B cell (primary cell): ENCODE measurements at regions not wholly inside any gene's neighbourhood (a gene's known extent, or its start where the extent isn't known, plus 50 kb on each side); places are given as distances from the start of the nearest gene placed in this dataset.

Experiments
- ATAC-seq: fragments of 200-7000 bp; cut with Tn5 transposase; one replicate; pipeline ENCODE4 v1.10.0; 2021; ENCODE audit warnings: low read depth, mild to moderate bottlenecking, moderate number of reproducible peaks, moderate library complexity
- CTCF ChIA-PET: fragments of 350-600 bp; sonication (Branson Sonifier 250); formaldehyde crosslinking; loops from one replicate; lab custom pipeline; 2021; ENCODE audit warnings: antibody characterized with exemption, inconsistent platforms; lab: Charles Lee
- POLR2A ChIA-PET: fragments of 350-600 bp; sonication (Branson Sonifier 250); formaldehyde crosslinking; loops from one replicate; lab custom pipeline; 2021; ENCODE audit warnings: antibody characterized with exemption; lab: Charles Lee
- DNase-seq: peaks from one replicate; pipeline ENCODE4 v3.0.0; 2013
- H2AFZ ChIP-seq: 2 replicates; pipeline ENCODE4 v1.6.1; 2012; ENCODE audit warnings: mild to moderate bottlenecking, low read depth, low read length; ENCODE audit not compliant: insufficient read depth, poor library complexity, severe bottlenecking
- H3K27ac ChIP-seq, 2 donors: 1 replicate in 1 of 2; 2 replicates in 1 of 2; pipeline ENCODE4 v1.5.1; 2012 to 2013; ENCODE audit warnings: low read length in 2 of 2, mild to moderate bottlenecking in 2 of 2, moderate library complexity in 1 of 2
- H3K27me3 ChIP-seq, 4 experiments: fragments of 200-600 bp in 1 of 4; sonication (generic) in 1 of 4; replicated peaks in 1 of 4; 1 replicate in 2 of 4; 2 replicates in 2 of 4; pipeline versions ENCODE4 v1.6.1 to v1.7.0; 2013 to 2016; ENCODE audit warnings: low read length in 3 of 4, mild to moderate bottlenecking in 2 of 4, mixed read lengths in 1 of 4, moderate library complexity in 1 of 4; ENCODE audit not compliant: insufficient read depth in 4 of 4, control insufficient read depth in 3 of 4; ENCODE audit errors: control extremely low read depth in 1 of 4
- H3K36me3 ChIP-seq, 2 experiments: replicated peaks in 1 of 2; 1 replicate in 1 of 2; 2 replicates in 1 of 2; pipeline versions ENCODE4 v1.6.1 to v1.7.1; 2013; ENCODE audit warnings: low read length in 1 of 2; ENCODE audit not compliant: insufficient read depth in 2 of 2, control insufficient read depth in 1 of 2; ENCODE audit errors: control extremely low read depth in 1 of 2, extremely low read depth in 1 of 2
- H3K4me1 ChIP-seq, 2 donors: fragments of 200-600 bp in 1 of 2; sonication (generic) in 1 of 2; 1 replicate in 1 of 2; 2 replicates in 1 of 2; pipeline versions ENCODE4 v1.5.1 to v1.6.1; 2013 to 2017; ENCODE audit warnings: low read length in 2 of 2; ENCODE audit not compliant: control insufficient read depth in 2 of 2, insufficient read depth in 2 of 2
- H3K4me2 ChIP-seq: replicated peaks from 2 replicates; pipeline ENCODE3; 2012; ENCODE audit warnings: mild to moderate bottlenecking, low read depth, low read length; ENCODE audit not compliant: poor library complexity, severe bottlenecking
- H3K4me3 ChIP-seq, 5 experiments: fragments of 200-600 bp in 1 of 5; sonication (generic) in 1 of 5; 1 replicate in 3 of 5; 2 replicates in 2 of 5; pipeline versions ENCODE4 v1.5.1 to v1.7.0; 2011 to 2016; ENCODE audit warnings: low read length in 4 of 5, mild to moderate bottlenecking in 4 of 5, low read depth in 2 of 5, control low read depth in 1 of 5, moderate library complexity in 1 of 5; ENCODE audit not compliant: insufficient read depth in 1 of 5; ENCODE audit errors: control extremely low read depth in 1 of 5, extremely low read depth in 1 of 5
- H3K79me2 ChIP-seq: fragments of 200-600 bp; sonication (generic); one replicate; pipeline ENCODE4 v1.6.0; 2016; ENCODE audit warnings: low read length; ENCODE audit not compliant: control insufficient read depth, insufficient read depth
- H3K9ac ChIP-seq: fragments of 200-600 bp; sonication (generic); 2 replicates; pipeline ENCODE4 v1.6.1; 2017; ENCODE audit warnings: mild to moderate bottlenecking, low read length, moderate library complexity
- H3K9me3 ChIP-seq, 3 donors: one replicate each; pipeline versions ENCODE4 v1.6.1 to v1.7.1; 2013; ENCODE audit warnings: low read length in 2 of 3; ENCODE audit not compliant: control insufficient read depth in 2 of 3, insufficient read depth in 1 of 3; ENCODE audit errors: control extremely low read depth in 1 of 3
- H4K20me1 ChIP-seq: 2 replicates; pipeline ENCODE4 v1.6.0; 2012; ENCODE audit warnings: mild to moderate bottlenecking, low read length; ENCODE audit not compliant: insufficient read depth, control insufficient read depth, poor library complexity, severe bottlenecking
- H3K27ac Mint-ChIP-seq: one replicate; pipeline ENCODE4 v1.8.0; 2021; ENCODE audit warnings: mixed read lengths
- H3K27me3 Mint-ChIP-seq: one replicate; pipeline ENCODE4 v1.8.0; 2021; ENCODE audit warnings: mixed read lengths
- H3K4me1 Mint-ChIP-seq: one replicate; pipeline ENCODE4 v1.8.0; 2021; ENCODE audit warnings: mixed read lengths
- H3K4me3 Mint-ChIP-seq: one replicate; pipeline ENCODE4 v1.8.0; 2021; ENCODE audit warnings: mixed read lengths
- H3K9me3 Mint-ChIP-seq: one replicate; pipeline ENCODE4 v1.8.0; 2022; ENCODE audit warnings: mixed read lengths; ENCODE audit not compliant: insufficient read depth
- EZH2 ChIP-seq: IDR thresholded peaks from 2 replicates; pipeline ENCODE4 v1.6.1; 2012; ENCODE audit warnings: borderline replicate concordance, low read depth, mild to moderate bottlenecking, moderate library complexity, low read length; ENCODE audit not compliant: insufficient read depth, poor library complexity, severe bottlenecking
- WGBS: methylation state at CpG from one replicate; pipeline ENCODE4 v1.1.5; 2013; ENCODE audit warnings: missing lambda C conversion rate; ENCODE audit not compliant: insufficient coverage; 5-methylcytosine and 5-hydroxymethylcytosine counted together
- intact Hi-C: fragments of 100-400 bp; cut with micrococcal nuclease; formaldehyde crosslinking; loops from one replicate; pipeline ENCODE4 v1.10.0; 2022
- TF ChIP-seq, protein P1 (sequence below): fragments of 200-600 bp; IDR thresholded peaks from one replicate; pipeline ENCODE4 v1.8.0; 2022; ENCODE audit warnings: antibody characterized with exemption, mild to moderate bottlenecking

DNA sequence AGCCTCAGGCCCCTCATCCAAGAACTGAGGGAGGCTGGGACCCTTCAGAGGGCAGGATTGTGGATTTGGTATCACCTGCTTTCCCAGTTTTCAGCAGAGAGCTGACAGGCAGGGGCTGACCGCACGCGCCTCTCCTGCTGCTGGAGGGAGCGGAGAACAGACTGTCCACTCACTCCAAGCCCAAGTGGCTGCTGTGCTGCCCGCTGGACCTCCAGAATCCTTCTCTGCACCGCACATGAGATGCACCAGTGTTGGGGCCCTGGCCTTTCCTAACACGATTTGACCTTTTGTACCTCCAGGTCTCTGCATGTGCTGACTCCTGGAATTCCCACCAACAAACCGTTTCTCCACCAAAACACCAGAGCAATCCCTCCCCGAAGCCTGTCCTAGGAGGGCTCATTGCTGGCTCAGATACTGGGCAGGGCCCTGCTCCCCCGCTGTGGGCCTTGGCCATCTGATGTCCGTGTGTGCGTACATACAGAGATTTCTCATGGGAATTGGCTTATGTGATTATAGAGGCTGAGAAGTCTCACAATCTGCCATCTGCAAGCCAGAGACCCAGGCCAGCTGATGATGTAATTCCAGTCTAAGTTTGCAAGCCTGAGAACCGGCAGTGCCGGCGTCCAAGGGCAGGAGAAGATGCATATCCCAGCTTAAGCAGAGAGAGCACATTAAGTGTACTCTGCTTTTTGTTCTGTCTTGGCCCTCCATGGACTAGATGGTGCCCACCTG is 141.7 kb downstream of the GADD45G start:
- Histone ChIP-seq H3K9me3 (peaks cover 0 to 11% (median 7%) of the 10 kb centered on the region in 3 donors), H2AFZ (no peak overlapping the region), H3K27me3 (no peaks in the 10 kb centered on the region), H3K4me1 (peaks cover 23 to 45% of the 10 kb centered on the region in 2 donors), H3K9ac (no peak overlapping the region), H3K27ac (no peak overlapping the region), H3K36me3 (no peaks in the 10 kb centered on the region), H4K20me1 (no peaks in the 10 kb centered on the region), H3K4me3 (no peak overlapping the region), H3K4me2 (no peak overlapping the region), H3K79me2 (no peaks in the 10 kb centered on the region)
- Mint-ChIP-seq H3K4me1 (peaks cover 39% of the 10 kb centered on the region), H3K27ac (no peak overlapping the region), H3K9me3 (no peaks in the 10 kb centered on the region), H3K27me3 (no peaks in the 10 kb centered on the region), H3K4me3 (no peak overlapping the region)
- 92% methylated on average over 14 of the region's 15 CpGs for WGBS
- TF ChIP-seq EZH2 = no peak
- TF ChIP-seq, protein P1, sequence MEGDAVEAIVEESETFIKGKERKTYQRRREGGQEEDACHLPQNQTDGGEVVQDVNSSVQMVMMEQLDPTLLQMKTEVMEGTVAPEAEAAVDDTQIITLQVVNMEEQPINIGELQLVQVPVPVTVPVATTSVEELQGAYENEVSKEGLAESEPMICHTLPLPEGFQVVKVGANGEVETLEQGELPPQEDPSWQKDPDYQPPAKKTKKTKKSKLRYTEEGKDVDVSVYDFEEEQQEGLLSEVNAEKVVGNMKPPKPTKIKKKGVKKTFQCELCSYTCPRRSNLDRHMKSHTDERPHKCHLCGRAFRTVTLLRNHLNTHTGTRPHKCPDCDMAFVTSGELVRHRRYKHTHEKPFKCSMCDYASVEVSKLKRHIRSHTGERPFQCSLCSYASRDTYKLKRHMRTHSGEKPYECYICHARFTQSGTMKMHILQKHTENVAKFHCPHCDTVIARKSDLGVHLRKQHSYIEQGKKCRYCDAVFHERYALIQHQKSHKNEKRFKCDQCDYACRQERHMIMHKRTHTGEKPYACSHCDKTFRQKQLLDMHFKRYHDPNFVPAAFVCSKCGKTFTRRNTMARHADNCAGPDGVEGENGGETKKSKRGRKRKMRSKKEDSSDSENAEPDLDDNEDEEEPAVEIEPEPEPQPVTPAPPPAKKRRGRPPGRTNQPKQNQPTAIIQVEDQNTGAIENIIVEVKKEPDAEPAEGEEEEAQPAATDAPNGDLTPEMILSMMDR = no peak
- POLR2A ChIA-PET = no interaction called here
- no peak for DNase-seq
- ATAC-seq = no peak
- CTCF ChIA-PET = no interaction called here
- intact Hi-C loops = loop anchor here (10.0 kb wide), 1 partner anchor 68 kb away; no protein-coding TSS in a partner anchor

DNA sequence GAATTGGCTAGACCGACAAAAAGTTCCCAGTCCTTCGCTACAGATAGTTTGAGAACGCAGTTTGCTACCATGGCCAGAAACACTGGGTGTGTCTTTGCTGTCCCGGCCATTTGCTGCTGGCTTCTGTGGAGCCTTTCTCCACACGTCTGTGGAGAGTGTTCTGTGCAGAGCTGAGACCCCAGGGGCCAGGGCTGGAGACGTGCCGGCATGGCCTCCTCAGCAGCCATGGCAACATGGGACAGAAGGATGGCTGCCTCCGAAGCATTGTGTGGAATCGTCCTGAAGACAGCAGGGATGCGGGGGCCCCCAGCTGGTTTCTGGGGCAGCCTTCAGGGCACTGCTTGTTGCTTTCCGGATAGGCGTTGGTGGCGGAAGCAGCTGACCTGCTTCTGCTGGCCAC is 142.8 kb downstream of the GADD45G start:
- Histone ChIP-seq H3K79me2 (no peaks in the 10 kb centered on the region), H3K4me2 (no peak overlapping the region), H2AFZ (no peak overlapping the region), H3K9ac (no peak overlapping the region), H3K36me3 (no peaks in the 10 kb centered on the region), H3K27ac (no peak overlapping the region), H3K4me1 (peaks cover 21 to 37% of the 10 kb centered on the region in 2 donors), H3K27me3 (no peaks in the 10 kb centered on the region), H4K20me1 (no peaks in the 10 kb centered on the region), H3K4me3 (no peak overlapping the region), H3K9me3 (peaks cover 0 to 11% (median 7%) of the 10 kb centered on the region in 3 donors)
- Mint-ChIP-seq H3K27ac (peak overlapping the region; percentile 32), H3K4me3 (no peak overlapping the region), H3K27me3 (peaks cover under 1% of the 10 kb centered on the region), H3K9me3 (no peaks in the 10 kb centered on the region), H3K4me1 (peaks cover 33% of the 10 kb centered on the region)
- ATAC-seq (no peak), DNase-seq (no peak)
- ChIA-PET POLR2A (no interaction called here), CTCF (no interaction called here)
- intact Hi-C loops = loop anchor here (10.0 kb wide), 1 partner anchor 67 kb away; no protein-coding TSS in a partner anchor
- no peak for TF ChIP-seq EZH2
- TF ChIP-seq, protein P1 = no peak
- WGBS = 95% methylated on average over 13 of the region's 13 CpGs
